Hematopoietic multipotent progenitor cell (in vitro differentiated cells): ENCODE measurements at regions not wholly inside any gene's neighbourhood (a gene's known extent, or its start where the extent isn't known, plus 50 kb on each side); places are given as distances from the start of the nearest gene placed in this dataset.
"Not testable (repeated sequence)": the region's sequence is repeated elsewhere in the genome, so short reads cannot be mapped to it uniquely, and the experiment has no call there.

Experiments used
- DNase-seq, 3 donors: peaks; one replicate each; pipeline ENCODE4 v3.0.0-alpha.2; 2011 to 2015; ENCODE audit warnings: low read depth in 2 of 3, low spot score in 2 of 3

DNA sequence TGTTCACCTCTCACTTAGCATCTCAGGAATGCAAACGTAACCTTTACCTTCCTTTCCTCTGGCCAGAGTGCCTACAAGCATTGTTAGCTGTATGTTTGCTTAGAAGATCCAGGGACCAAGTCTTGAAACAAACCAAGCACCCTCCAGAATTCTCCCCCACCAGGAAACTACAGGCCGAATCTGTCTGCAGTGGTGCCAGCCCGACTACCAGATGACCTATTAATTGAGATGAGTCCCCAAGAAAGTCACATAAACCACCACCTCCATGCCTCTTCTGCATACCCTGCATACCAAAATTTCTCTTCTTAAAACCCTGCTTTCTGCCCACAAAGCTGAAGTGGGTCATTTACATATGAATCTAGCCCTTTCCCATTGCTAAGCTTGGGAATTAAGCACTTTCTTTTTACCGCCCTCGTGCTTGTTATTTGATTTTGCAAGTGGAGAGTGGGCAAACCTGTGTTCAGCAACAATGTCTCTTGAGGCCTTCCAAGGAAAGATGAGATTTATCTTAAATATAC lies 1239.1 kb downstream of the CDH12 start:
- DNase-seq = no peak

DNA sequence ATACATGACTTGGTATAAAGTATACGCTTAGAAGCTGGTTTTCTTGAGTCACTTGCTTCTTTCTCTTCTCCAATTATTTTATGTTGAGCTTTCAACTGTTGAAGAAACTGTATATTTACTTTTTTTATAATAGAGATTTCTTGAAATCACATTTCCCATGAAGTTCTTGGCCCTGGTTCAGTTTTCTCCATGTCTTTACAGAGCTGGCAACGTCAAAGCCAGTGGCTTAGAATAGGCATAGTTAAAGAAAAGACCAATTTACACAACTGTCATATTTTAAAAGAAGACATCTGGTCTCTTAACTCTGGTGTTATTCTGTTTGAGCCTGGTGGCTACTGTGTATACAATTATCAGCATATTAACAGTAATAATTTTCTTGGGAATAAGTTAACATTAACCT lies 1249.3 kb downstream of the CDH12 start:
- DNase-seq = no peak

DNA sequence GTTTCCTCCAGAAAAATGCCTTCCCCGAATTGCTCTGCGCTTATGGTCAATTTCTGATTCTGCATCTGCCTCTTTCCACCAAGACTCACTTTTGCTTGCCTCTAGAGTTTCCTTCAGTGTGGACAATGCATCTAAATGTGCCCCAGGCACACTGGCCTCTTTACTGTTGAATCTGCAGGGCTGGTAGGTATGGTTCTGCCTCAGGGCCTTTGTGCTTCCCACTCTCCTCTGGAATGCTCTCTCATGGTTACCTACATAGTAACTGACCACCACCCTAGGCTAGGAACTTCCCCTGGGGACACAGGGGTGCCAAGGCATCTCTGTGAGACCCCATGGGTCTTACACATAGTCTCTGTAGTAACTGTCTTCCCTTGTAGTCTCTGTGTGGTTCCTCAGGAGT lies 1258.6 kb downstream of the CDH12 start:
- no peak for DNase-seq

DNA sequence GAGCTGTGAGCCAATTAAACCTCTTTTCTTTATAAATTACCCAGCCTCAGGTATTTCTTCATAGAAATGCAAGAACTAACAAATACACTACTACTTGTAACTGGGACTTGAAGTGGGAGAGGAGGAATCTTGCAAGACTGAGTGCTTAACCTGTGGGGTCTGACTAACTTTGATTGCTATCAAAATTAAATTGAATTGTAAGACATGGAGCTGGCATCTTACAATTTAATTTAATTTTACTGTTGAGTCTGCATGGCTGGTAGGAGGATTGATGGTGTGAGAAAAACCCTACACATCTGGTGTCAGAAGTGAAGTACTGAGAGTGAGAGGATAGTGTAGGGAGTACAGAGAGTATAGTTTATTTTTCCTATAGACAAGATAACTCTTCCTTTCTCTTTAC lies 1259.9 kb downstream of the CDH12 start:
- no peak for DNase-seq

DNA sequence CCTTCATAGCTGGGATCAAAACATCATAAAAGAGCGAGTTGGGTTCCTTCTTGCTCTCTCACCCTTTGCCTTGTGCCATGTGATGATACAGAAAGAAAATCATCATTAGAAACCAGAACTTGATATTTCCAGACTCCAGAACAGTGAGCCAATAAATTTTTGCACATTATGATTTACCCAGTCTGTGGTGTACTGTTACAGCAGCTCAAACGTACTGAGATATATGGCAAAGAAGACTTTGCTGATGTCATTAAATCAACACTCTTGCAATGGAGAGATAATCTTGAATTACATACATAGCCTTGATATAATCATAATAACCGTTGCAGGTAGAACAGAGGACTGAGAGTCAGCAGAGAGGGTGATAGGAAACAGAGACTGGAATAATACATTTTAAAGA lies 1271.6 kb downstream of the CDH12 start:
- no peak for DNase-seq

DNA sequence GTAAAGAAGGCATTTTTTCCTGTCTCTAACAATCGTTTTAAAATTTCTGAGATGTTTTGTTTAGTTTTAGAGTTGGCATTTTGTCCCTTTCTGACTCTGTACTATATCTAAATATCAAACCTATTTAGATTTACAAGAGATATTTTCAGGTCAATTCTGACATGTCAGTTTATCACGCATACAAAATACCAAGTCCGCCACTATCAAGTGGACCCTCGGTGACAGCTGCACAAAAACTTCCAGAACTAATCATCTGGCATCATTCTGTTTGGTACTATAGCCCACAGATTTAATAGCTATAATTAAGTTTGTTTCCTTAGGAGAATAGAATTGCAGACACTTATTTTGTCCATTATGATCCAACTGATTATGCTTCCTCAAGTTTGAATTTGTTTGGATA lies 1278.2 kb downstream of the CDH12 start:
- DNase-seq = no peak

DNA sequence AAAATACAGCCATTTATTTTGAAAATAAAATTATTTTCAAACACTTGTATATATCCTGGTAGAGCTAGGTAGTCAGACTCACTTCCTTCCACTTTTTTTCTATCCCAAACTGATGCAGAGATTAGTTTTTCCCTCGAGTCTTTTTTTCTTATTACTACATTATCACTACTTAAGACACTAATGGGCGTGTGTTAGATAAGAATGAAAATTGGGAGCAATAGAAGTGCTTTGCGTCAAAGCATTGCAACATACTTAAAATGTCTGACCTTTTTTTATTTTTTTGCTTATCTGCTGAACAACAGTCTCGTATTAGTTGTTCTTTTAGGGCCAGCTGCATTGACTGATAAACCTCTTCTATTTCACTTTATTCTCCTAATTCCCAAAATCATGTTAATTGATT lies 1278.7 kb downstream of the CDH12 start:
- DNase-seq = no peak

DNA sequence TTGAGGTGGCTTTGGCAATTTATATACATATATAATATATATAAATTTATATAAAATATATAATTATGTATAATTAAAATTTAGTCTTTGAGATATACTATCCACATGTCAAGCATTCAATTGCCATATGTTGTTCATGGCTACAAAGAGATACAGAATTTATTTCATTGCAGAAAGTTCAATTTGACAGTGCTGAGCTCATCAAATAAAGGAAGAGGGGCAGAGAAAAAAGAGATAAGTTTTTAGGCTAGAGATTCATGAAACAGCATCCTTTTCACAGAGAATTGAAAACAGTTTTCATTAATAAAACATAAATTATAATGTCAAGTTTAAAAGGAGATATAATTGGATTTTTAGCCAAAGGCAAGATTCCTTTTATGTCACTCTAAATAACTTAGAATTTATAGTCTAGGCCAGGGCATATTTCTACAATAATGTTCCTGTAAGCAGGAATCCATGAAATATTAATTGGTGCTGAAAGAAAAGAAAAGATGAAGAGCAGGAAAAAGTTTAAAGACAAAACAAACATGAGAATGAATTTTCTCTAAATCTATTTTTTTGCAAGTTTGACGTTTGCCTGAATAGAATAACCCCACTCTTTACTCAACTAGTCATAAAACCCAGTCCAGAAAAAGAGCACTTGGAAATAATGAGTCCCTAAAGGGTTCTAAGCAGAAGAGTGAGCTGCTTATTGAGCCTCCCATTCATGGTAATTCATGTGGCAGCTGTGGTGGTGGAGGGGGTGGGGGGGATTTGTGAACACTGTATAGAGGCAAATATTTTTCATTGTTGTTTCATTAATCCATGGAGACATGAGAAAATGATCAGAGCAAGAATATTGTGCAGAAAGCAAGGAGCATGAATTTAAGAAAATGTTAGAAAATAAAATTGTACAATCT lies 1279.5 kb downstream of the CDH12 start:
- DNase-seq = no peak

DNA sequence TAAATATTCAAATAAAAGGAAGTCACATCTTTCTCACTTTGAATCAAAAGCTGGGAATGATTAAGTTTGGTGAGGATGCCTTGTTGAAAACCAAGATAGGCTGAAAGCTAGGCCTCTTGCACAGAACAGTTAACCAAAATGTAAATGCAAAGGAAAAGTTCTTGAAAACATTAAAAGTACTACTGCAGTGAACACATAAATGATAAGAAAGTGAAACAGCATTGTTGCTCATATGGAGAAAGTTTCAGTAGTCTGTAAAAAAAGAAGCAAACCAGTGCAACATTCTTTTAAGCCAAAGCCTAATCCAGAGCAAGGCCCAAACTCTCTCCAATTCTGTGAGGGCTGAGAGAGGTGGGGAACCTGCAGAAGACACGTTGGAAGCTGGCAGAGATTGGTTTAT lies 1281.9 kb downstream of the CDH12 start:
- DNase-seq = not testable (repeated sequence)

DNA sequence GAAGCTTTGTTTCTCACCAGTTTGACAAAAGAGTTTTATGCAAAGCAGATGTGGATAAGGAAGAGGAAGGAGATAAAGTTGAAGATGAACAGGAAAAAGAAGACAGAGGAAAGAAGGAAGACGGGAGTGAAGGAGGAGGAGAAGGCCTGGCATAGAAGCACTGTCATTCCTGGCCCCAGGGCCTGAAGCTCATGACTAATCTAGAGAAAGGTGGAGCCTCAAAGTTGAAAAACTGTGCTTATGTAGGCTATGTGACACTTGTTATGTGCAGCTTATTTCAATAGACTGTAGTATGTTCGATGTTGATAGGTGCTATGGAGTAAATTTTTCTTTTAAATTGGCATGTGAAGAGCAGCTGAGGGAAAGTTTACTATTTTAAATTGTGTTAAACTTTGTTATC lies 1294.0 kb downstream of the CDH12 start:
- not testable (repeated sequence) for DNase-seq

DNA sequence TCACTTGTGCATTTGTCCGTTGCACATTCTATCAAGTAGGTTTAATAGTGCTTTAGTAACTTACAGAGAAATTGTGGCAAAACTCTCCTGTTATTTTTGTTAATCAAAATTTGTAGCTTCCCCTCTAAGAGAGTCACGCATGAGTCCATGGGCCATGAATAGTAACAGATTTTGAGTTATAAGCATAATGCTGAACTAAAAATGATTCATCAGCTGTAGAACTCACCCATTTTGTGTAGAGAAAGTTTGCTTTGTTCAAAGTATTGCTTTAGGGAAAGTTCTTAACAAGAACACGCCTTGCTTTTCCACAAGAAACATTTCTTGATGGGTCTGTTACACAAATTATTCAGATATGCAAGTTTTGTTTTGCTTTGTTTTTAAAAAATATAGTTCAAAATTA lies 1300.9 kb downstream of the CDH12 start:
- not testable (repeated sequence) for DNase-seq

DNA sequence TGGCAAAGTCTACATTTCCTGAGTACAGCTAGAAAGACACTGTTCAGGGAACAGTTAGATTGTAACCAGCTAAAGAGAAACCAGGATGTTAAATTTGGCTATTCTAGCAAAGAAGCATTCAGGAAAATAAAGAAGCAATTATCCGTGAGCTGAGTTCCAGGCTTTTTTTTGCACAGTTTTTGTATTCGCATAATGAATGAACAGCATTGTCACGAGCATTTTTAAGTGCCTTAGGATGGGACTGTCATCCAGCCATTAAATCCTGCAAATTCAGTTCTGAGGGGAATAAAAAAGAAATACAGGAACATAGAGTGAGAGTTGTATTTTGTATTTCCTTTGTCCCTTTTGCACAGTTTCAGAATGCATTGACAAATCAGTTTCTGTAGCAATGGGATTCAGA lies 1302.2 kb downstream of the CDH12 start:
- not testable (repeated sequence) for DNase-seq

DNA sequence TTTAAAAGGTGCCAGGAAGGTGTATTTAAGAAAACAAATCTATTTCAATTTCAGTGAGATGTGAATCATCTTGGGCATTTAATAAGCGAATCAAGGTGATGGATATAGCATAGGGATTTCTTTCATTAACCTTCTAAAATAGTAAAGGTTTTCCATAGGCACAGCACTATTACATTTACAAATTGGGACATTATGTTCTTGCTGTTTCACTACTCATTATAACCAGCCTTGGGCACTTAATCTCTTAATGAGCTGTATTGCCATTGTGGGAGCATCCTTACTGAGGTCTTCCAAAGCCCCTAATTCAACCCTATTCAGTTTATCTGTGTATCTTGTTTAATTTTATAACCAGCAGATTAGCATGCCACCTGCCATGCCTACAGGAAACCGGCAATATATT lies 1305.5 kb downstream of the CDH12 start:
- not testable (repeated sequence) for DNase-seq

DNA sequence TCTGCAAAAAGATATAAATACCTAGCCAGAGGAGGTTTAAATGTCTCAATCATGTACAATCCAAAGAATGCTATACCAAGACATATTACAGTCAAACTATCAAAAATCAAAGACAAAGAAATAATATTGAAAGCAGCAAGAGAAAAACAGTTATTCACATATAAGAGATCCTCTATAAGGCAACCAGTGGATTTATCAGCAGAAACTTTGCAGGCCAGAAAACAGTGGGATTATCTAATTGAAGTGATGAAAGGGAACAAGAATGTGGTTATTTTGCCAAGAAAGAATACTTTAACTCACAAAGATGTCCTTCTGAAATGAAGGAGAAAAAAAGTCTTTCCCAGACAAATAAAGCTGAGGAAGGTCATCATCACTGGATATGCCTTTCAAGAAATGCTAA lies 1318.0 kb downstream of the CDH12 start:
- DNase-seq = not testable (repeated sequence)

DNA sequence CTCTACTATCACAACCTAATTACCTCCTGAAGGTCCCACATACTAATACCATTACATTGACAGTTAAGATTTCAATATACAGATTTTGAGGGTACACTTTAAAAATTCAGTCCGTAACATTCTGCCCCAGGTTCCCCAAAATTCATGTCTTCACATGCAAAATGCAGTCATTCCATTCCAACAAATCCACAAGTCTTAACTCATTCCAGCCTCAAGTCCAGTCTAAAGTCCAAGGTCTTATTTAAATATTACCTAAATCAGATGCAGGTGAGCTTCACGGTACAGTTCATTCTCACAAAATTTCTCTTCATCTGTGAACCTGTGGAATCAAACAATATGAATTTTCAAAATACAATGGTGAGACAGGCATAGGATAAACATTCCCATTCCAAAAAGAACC lies 1332.0 kb downstream of the CDH12 start:
- DNase-seq = not testable (repeated sequence)

DNA sequence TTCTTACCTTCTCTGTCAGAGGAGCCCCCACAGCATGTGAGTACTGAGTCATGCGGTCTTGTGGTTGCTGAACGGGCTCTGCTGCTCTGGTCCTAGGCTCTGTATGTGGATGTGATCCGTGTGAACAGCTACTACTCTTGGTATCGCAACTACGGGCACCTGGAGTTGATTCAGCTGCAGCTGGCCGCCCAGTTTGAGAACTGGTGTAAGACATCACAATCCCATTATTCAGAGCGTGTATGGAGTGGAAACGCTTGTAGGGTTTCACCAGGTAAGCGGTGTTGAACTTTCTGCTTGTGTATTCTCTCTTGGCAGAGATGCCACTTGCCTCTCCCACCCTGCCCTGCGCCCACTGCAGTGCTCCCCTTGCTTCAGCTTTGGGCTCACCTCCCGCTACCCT lies 1356.2 kb downstream of the CDH12 start:
- DNase-seq = not testable (repeated sequence)

DNA sequence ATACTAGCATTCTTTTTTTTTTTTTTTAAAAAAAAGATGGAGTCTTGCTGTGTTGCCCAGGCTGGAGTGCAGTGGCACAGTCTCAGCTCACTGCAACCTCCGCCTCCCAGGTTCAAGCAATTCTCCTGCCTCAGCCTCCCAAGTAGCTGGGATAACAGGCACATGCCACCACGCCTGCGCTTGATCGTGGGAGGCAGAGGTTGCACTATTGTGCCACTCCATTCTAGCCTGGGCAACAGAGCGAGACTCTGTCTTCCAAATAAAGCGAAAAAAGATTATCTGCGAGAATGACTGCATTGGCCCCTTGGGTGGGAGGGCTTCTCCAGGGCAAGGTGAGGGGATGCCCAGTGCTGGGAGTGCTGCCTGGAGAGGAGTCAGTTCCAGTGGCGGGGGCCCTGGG lies 1357.1 kb downstream of the CDH12 start:
- not testable (repeated sequence) for DNase-seq

DNA sequence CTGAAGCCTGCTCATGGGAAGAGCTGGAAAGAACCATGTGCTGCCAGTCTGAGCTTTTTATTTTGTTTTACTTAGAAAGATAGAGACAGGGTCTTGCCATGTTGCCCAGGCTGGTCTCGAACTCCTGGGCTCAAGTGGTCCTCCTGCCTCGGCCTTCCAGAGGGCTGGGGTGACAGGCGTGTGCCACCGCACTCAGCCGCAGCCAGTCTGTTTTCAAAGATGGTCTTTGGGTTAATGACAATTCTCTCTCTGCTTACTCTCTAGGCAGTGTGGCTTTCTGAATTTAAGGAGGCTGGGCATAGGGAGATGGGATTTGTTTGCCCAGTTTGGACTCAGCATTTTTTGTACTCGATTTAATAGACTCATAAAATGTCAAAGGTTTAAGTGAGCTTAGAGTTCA lies 1357.9 kb downstream of the CDH12 start:
- DNase-seq = not testable (repeated sequence)

DNA sequence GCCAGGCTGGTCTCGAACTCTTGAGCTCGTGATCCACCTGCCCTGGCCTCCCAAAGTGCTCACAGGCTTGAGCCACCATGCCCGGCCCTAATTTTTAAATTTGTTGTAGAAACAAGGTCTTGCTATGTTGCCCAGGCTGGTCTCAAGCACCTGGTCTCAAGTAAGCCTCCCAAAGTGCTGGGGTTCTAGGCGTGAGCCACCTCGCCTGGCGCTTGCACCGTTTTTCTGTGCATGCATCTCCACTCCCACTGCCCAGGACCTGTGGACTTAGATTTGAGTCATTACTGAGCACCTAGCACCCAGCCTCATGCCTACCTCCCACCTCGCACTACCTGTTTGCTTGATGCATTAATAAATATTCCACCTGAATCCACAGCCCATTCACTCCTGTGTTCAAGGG lies 1359.1 kb downstream of the CDH12 start:
- not testable (repeated sequence) for DNase-seq

DNA sequence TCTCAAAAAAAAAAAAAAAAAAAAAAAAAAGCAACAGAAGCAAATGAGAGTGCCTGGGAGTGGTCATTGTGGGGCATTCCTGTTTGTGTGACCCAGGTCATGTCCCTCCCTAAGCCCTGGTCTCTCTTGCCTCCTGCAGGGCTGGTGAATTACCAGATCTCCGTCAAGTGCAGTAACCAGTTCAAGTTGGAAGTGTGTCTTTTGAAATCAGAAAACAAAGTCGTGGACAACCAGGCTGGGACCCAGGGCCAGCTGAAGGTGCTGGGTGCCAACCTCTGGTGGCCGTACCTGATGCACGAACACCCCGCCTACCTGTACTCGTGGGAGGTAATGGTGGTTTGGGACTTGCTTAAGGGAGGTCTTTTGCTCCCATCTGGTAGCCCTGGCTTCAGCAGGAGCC lies 1362.0 kb downstream of the CDH12 start:
- not testable (repeated sequence) for DNase-seq

DNA sequence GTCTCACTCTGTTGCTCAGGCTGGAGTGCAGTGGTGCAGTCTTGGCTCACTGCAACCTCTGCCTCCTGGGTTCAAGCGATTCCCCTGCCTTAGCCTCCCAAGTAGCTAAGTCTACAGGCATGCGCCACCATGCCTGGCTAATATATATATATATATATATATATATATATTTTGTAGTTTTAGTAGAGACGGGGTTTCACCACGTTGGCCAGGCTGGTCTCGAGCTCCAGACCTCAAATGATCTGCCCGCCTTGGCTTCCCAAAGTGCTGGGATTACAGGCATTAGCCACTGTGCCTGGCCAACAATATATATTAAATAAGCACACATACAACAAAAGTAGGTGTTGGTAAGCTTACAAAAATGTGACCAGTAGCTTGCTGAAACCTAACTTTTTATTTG lies 1364.3 kb downstream of the CDH12 start:
- DNase-seq = not testable (repeated sequence)

DNA sequence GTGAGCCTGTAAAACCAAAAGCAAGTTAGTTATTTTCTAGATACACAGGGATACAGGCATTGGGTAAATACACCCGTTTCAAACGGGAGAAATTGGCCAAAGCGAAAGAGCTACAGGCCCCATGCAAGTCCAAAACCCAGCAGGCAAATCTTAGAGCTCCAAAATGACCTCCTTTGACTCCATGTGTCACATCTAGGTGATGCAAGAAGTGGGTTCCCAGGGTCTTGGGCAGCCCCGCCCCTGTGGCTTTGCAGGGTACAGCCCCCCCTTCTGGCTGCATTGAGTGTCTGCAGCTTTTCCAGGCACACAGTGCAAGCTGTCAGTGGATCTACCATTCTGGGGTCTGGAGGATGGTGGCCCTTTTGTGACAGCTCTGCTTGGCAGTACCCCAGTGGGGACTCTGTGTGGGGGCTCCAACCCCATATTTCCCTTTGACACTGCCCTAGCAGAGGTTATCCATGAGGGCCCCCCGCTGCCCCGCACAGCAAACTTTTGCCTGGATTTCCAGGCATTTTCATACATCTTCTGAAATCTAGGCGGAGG lies 1367.6 kb downstream of the CDH12 start:
- not testable (repeated sequence) for DNase-seq
